ENCODE measurements at regions not wholly inside any gene's neighbourhood (a gene's known extent, or its start where the extent isn't known, plus 50 kb on each side); places are given as distances from the start of the nearest gene placed in this dataset.

DNA sequence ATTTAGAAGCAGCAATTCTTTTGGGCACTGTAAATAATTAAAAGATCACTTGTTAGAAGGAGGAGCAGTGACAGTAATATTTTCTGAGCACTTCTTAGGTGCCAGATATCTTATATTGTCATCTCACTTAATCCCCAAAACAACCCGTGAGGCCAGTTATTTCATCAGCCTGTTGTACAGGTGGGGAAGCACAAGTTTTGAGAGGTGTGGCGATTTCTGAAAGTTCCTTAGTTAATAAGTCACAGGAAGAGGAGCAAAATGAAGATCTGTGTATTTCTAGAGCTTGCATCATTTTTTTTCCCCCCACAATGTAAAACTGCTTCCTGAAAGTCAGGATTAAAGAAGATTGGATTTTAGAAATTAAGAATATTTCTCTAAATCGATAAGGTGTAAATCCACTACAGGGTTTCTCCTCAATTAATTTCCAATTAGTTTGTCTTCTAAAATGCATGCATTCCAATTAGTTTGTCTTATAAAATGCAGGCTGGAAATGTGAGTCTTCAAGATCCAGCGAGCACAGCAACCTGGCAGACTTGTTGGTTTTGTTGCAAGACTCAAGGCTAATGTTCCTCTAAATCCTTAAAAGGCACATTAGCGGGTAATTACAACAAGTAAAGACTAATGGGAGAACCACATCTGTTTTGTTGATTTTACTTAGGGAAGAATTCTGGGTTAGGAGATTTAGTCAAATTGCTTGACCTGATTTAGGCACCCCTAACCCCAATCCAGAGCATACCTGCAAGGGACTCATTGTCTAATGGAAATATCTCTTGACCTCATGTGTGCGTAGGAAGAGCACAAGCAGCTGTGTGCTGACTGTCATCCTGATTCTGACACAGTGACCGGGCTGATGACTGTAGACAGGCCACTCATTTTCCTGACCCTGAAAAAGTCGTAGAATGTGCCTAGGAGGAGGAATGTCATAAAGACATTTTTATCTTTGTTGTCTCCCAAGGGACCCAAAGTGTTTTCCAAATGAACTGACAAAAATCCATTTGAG is 272.0 kb downstream of the BAMBI start:
- DNase-seq (ENCODE audit: low read depth, low spot score) (no peak), ATAC-seq (no peak)
- ChIA-PET CTCF (no interaction called here), POLR2A (no interaction called here)
- Histone ChIP-seq H3K27ac (ENCODE audit: low read length) (no peak overlapping the region), H3K36me3 (ENCODE audit: control insufficient read depth, insufficient read depth, low read length) (no peaks in the 10 kb centered on the region), H3K9me3 (ENCODE audit: control insufficient read depth, insufficient read depth, low read depth, low read length) (no peaks in the 10 kb centered on the region), H3K27me3 (ENCODE audit: control insufficient read depth, insufficient read depth, low read length) (no peaks in the 10 kb centered on the region), H3K4me3 (ENCODE audit: low read depth in 2 of 2, low read length in 2 of 2) (no peak overlapping the region), H3K4me1 (ENCODE audit: control insufficient read depth, insufficient read depth, low read length) (no peaks in the 10 kb centered on the region)
- TF ChIP-seq TCF7L2 (IDR thresholded peaks at IDR 0.05; ENCODE audit: low read depth, low read length), result no peak
- TF ChIP-seq, protein P1, sequence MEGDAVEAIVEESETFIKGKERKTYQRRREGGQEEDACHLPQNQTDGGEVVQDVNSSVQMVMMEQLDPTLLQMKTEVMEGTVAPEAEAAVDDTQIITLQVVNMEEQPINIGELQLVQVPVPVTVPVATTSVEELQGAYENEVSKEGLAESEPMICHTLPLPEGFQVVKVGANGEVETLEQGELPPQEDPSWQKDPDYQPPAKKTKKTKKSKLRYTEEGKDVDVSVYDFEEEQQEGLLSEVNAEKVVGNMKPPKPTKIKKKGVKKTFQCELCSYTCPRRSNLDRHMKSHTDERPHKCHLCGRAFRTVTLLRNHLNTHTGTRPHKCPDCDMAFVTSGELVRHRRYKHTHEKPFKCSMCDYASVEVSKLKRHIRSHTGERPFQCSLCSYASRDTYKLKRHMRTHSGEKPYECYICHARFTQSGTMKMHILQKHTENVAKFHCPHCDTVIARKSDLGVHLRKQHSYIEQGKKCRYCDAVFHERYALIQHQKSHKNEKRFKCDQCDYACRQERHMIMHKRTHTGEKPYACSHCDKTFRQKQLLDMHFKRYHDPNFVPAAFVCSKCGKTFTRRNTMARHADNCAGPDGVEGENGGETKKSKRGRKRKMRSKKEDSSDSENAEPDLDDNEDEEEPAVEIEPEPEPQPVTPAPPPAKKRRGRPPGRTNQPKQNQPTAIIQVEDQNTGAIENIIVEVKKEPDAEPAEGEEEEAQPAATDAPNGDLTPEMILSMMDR (IDR thresholded peaks at IDR 0.05), result no peak
- no peak for TF ChIP-seq SIN3A (IDR thresholded peaks at IDR 0.05; ENCODE audit: borderline replicate concordance, insufficient read depth, low read depth, low read length)
- TF ChIP-seq, protein P2, sequence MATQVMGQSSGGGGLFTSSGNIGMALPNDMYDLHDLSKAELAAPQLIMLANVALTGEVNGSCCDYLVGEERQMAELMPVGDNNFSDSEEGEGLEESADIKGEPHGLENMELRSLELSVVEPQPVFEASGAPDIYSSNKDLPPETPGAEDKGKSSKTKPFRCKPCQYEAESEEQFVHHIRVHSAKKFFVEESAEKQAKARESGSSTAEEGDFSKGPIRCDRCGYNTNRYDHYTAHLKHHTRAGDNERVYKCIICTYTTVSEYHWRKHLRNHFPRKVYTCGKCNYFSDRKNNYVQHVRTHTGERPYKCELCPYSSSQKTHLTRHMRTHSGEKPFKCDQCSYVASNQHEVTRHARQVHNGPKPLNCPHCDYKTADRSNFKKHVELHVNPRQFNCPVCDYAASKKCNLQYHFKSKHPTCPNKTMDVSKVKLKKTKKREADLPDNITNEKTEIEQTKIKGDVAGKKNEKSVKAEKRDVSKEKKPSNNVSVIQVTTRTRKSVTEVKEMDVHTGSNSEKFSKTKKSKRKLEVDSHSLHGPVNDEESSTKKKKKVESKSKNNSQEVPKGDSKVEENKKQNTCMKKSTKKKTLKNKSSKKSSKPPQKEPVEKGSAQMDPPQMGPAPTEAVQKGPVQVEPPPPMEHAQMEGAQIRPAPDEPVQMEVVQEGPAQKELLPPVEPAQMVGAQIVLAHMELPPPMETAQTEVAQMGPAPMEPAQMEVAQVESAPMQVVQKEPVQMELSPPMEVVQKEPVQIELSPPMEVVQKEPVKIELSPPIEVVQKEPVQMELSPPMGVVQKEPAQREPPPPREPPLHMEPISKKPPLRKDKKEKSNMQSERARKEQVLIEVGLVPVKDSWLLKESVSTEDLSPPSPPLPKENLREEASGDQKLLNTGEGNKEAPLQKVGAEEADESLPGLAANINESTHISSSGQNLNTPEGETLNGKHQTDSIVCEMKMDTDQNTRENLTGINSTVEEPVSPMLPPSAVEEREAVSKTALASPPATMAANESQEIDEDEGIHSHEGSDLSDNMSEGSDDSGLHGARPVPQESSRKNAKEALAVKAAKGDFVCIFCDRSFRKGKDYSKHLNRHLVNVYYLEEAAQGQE (IDR thresholded peaks at IDR 0.05; ENCODE audit: insufficient read depth in 1 of 2, low read depth in 2 of 2, low read length in 1 of 2), result no peak
- no peak for TF ChIP-seq POLR2AphosphoS5 (IDR thresholded peaks at IDR 0.05; ENCODE audit: low read depth, low read length)
- no TSS peak for BruUV-seq (replicated peaks)
- intact Hi-C loops (cut with micrococcal nuclease; ENCODE audit: unreplicated experiment), result no loop called here
- in situ Hi-C loops (cut with HindIII; ENCODE audit: low pct_unique_long_range_greater_than_20kb, low sequenced_read_pairs), result no loop called here

DNA sequence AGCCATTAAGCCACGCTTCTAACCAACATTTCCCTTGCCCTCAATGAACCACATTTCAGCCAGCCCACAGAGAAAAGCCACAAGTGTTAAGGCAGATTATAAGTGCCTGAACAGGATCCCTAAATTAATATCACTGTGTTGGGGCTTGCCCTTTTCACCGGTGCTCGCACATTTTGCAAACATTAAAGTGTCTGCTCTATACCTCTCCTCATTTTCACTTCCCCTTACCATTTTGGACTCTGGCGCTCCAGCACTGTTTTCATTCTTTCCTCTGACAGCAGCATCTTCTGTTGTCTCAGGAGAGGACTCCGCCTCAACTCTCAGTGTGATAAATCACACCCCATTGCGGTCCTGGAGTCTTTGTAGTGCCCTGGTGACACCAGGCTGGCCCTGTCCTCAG is 274.2 kb downstream of the BAMBI start:
- H3K4me1 ChIP-seq (ENCODE audit: control insufficient read depth, insufficient read depth, low read length), result no peaks in the 10 kb centered on the region
- ATAC-seq (no peak), DNase-seq (ENCODE audit: low read depth, low spot score) (no peak)
- H3K36me3 ChIP-seq (ENCODE audit: control insufficient read depth, insufficient read depth, low read length), result no peaks in the 10 kb centered on the region
- ChIA-PET CTCF (no interaction called here), POLR2A (no interaction called here)
- H3K4me3 ChIP-seq (ENCODE audit: low read depth in 2 of 2, low read length in 2 of 2), result no peak overlapping the region
- H3K9me3 ChIP-seq (ENCODE audit: control insufficient read depth, insufficient read depth, low read depth, low read length), result no peaks in the 10 kb centered on the region
- in situ Hi-C loops (cut with HindIII; ENCODE audit: low pct_unique_long_range_greater_than_20kb, low sequenced_read_pairs) (no loop called here), intact Hi-C loops (cut with micrococcal nuclease; ENCODE audit: unreplicated experiment) (no loop called here)
- no peak overlapping the region for H3K27ac ChIP-seq (ENCODE audit: low read length)
- no peaks in the 10 kb centered on the region; the same call in 1 of the 2 replicates for H3K27me3 ChIP-seq (ENCODE audit: control insufficient read depth, insufficient read depth, low read length)
- BruUV-seq (replicated peaks), result no TSS peak
- TF ChIP-seq, protein P1 (IDR thresholded peaks at IDR 0.05), result no peak
- TF ChIP-seq POLR2AphosphoS5 (IDR thresholded peaks at IDR 0.05; ENCODE audit: low read depth, low read length), result no peak
- TF ChIP-seq, protein P2 (IDR thresholded peaks at IDR 0.05; ENCODE audit: insufficient read depth in 1 of 2, low read depth in 2 of 2, low read length in 1 of 2), result no peak
- TF ChIP-seq TCF7L2 (IDR thresholded peaks at IDR 0.05; ENCODE audit: low read depth, low read length), result no peak
- TF ChIP-seq SIN3A (IDR thresholded peaks at IDR 0.05; ENCODE audit: borderline replicate concordance, insufficient read depth, low read depth, low read length), result no peak

Measured in Panc1 (cell line).